Liver (tissue), 8 donors: ENCODE measurements at regions not wholly inside any gene's neighbourhood (a gene's known extent, or its start where the extent isn't known, plus 50 kb on each side); places are given as distances from the start of the nearest gene placed in this dataset.
"Not testable (repeated sequence)": the region's sequence is repeated elsewhere in the genome, so short reads cannot be mapped to it uniquely, and the experiment has no call there.

ENCODE experiments used
- DNase-seq: peaks from one replicate; pipeline ENCODE4 v3.0.0-alpha.2; 2017; ENCODE audit warnings: low spot score
- H3K27ac ChIP-seq, 2 donors: one replicate each; pipeline ENCODE4 v1.7.0; 2013; ENCODE audit warnings: inconsistent platforms in 2 of 2, low read length in 2 of 2, control low read depth in 1 of 2, low read depth in 1 of 2, mild to moderate bottlenecking in 1 of 2
- H3K27me3 ChIP-seq, 4 donors: one replicate each; pipeline versions ENCODE4 v1.6.1 to v1.7.0; 2013; ENCODE audit warnings: low read length in 3 of 4, inconsistent platforms in 1 of 4, mild to moderate bottlenecking in 1 of 4, moderate library complexity in 1 of 4; ENCODE audit not compliant: control insufficient read depth in 4 of 4, insufficient read depth in 4 of 4
- H3K36me3 ChIP-seq, 4 donors: one replicate each; pipeline versions ENCODE4 v1.6.1 to v1.7.0; 2013; ENCODE audit warnings: low read length in 3 of 4, mild to moderate bottlenecking in 3 of 4, low read depth in 1 of 4, moderate library complexity in 1 of 4; ENCODE audit not compliant: control insufficient read depth in 4 of 4, insufficient read depth in 3 of 4
- H3K4me1 ChIP-seq, 4 donors: one replicate each; pipeline versions ENCODE4 v1.6.1 to v1.7.0; 2013; ENCODE audit warnings: low read length in 3 of 4, mild to moderate bottlenecking in 3 of 4, moderate library complexity in 1 of 4; ENCODE audit not compliant: control insufficient read depth in 4 of 4, insufficient read depth in 4 of 4
- H3K4me3 ChIP-seq, 3 donors: one replicate each; pipeline versions ENCODE4 v1.6.1 to v1.7.0; 2013; ENCODE audit warnings: low read length in 3 of 3, control low read depth in 1 of 3, low read depth in 1 of 3, mild to moderate bottlenecking in 1 of 3
- H3K9ac ChIP-seq, 2 donors: one replicate each; pipeline ENCODE4 v1.7.0; 2013; ENCODE audit warnings: low read length in 2 of 2, mild to moderate bottlenecking in 2 of 2, moderate library complexity in 2 of 2, control low read depth in 1 of 2, low read depth in 1 of 2
- H3K9me3 ChIP-seq, 4 donors: one replicate each; pipeline versions ENCODE4 v1.6.1 to v1.7.0; 2013; ENCODE audit warnings: low read length in 3 of 4; ENCODE audit not compliant: control insufficient read depth in 4 of 4
- HNF4A ChIP-seq, 2 donors: conservative IDR thresholded peaks; 2 replicates each; pipeline ENCODE4 v1.6.1; 2016; ENCODE audit warnings: antibody characterized with exemption in 2 of 2, mild to moderate bottlenecking in 2 of 2
- HNF4G ChIP-seq: IDR thresholded peaks from 2 replicates; pipeline ENCODE4 v1.6.1; 2016; ENCODE audit warnings: antibody characterized with exemption
- JUND ChIP-seq, 2 donors: IDR thresholded peaks; 2 replicates each; pipeline ENCODE4 v1.6.1; 2016; ENCODE audit warnings: antibody characterized with exemption in 2 of 2
- NR2F2 ChIP-seq: IDR thresholded peaks from 2 replicates; pipeline ENCODE4 v1.6.1; 2016; ENCODE audit warnings: antibody characterized with exemption
- SP1 ChIP-seq: IDR thresholded peaks from 2 replicates; pipeline ENCODE4 v1.6.1; 2018; ENCODE audit warnings: antibody characterized with exemption, mild to moderate bottlenecking
- YY1 ChIP-seq: IDR thresholded peaks from 2 replicates; pipeline ENCODE4 v1.6.1; 2016; ENCODE audit warnings: antibody characterized with exemption, mild to moderate bottlenecking
- WGBS: extraction: QIAGEN DNeasy Blood & Tissue Kit; methylation state at CpG from one replicate; pipeline ENCODE4 v1.1.7; 2013; 5-methylcytosine and 5-hydroxymethylcytosine counted together
- TF ChIP-seq, protein P1 (sequence below): IDR thresholded peaks from 2 replicates; pipeline ENCODE4 v1.6.1; 2016; ENCODE audit warnings: antibody characterized with exemption
- TF ChIP-seq, protein P2 (sequence below): fragments of 150-350 bp; IDR thresholded peaks from 2 replicates; pipeline ENCODE4 v1.5.1; 2017; ENCODE audit warnings: improper control_type of control experiment, low read depth, low read length; ENCODE audit not compliant: missing input control
- donor health status: healthy.
- donor health status: healthy.
- donor health status: healthy.
- donor health status: healthy.
- donor health status: healthy.

DNA sequence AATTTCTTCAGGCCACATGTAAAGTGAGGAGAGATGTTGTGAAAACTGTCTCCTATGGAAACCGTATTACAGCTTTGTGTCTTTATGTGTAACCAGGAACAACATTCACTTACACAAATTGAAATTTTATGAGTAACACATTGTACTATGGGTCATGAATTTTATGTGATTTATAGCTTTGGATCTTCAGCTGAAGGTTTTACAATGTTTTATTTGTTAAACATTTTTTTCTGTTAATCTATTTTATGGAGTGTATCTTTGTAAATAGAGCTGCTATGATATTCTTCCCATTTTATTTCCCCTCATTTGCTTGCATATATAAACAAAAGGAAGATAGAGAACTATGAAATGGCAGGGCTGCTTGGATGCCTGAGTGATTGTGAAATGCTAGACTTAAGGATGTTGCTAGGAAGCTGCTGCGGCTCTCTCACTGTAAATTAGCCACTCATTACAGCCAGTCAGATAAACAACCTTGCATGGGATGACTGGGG lies 104.5 kb upstream of the PCLO start:
- H3K36me3 ChIP-seq, result no peaks in the 10 kb centered on the region
- no peak for DNase-seq
- TF ChIP-seq SP1 (no peak), HNF4G (no peak)
- TF ChIP-seq, protein P1, sequence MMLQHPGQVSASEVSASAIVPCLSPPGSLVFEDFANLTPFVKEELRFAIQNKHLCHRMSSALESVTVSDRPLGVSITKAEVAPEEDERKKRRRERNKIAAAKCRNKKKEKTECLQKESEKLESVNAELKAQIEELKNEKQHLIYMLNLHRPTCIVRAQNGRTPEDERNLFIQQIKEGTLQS, result no peak
- TF ChIP-seq, protein P2, sequence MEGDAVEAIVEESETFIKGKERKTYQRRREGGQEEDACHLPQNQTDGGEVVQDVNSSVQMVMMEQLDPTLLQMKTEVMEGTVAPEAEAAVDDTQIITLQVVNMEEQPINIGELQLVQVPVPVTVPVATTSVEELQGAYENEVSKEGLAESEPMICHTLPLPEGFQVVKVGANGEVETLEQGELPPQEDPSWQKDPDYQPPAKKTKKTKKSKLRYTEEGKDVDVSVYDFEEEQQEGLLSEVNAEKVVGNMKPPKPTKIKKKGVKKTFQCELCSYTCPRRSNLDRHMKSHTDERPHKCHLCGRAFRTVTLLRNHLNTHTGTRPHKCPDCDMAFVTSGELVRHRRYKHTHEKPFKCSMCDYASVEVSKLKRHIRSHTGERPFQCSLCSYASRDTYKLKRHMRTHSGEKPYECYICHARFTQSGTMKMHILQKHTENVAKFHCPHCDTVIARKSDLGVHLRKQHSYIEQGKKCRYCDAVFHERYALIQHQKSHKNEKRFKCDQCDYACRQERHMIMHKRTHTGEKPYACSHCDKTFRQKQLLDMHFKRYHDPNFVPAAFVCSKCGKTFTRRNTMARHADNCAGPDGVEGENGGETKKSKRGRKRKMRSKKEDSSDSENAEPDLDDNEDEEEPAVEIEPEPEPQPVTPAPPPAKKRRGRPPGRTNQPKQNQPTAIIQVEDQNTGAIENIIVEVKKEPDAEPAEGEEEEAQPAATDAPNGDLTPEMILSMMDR, result no peak
- no peak overlapping the region for H3K9ac ChIP-seq
- H3K4me3 ChIP-seq, result no peak overlapping the region
- no peak overlapping the region for H3K27ac ChIP-seq
- H3K9me3 ChIP-seq, result no peaks in the 10 kb centered on the region
- WGBS, result 48% methylated on average over 2 of the region's 2 CpGs
- no peaks in the 10 kb centered on the region for H3K27me3 ChIP-seq
- H3K4me1 ChIP-seq, result no peaks in the 10 kb centered on the region

DNA sequence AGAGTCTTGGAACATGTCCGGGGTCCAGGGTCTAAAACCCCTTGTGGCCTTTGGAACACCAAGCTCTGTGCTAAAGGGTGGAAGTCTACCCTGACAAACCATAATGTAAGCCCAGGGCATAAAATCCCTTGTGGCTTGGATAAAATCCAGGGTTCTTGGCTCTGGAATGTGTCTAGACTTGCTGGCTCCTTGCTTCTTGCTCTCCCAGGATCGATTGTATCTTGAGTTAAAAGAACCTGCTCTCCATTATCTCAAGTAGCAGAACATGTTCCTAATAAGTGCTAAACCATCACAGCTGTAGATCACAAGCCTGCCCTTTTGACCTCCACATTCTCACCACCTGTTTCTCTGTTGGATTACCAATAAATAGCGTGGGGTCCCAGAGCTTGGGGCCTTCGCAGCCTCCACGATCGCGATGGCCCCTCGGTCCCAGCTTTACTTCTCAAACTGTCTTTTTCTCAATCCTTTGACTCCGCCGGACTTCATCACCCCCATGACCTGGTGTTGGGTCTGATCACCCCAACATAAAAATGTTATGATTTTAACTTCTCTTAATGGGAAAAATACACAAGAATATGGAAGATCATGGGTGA lies 100.9 kb upstream of the PCLO start:
- not testable (repeated sequence) for H3K36me3 ChIP-seq, H3K9me3 ChIP-seq, H3K4me3 ChIP-seq, H3K4me1 ChIP-seq, DNase-seq, H3K27me3 ChIP-seq, H3K27ac ChIP-seq, H3K9ac ChIP-seq
- WGBS, result 82% methylated on average over 10 of the region's 10 CpGs

DNA sequence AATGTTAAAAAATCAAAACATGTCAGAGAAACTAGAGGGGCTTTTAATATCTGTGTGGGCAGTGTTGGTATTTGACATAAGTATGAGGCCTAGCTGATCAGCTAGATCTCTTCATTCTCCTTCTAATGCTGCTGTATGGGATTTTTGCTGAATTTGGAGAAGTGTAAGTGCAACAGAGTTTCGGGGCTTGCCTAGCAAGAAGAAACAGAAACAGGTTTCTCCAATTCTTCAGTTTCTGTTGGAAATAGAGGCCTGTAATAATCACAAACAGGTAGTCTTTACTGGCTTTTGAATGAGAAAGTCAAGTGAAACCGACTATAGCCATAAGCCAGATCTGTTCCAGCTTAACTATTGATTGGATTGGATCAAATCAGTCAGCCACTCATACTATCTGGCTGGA lies 96.4 kb upstream of the PCLO start:
- TF ChIP-seq NR2F2, result no peak
- TF ChIP-seq, protein P2, result no peak
- TF ChIP-seq YY1, result no peak
- TF ChIP-seq HNF4G, result no peak
- Histone ChIP-seq H3K4me1 (no peaks in the 10 kb centered on the region), H3K9ac (no peak overlapping the region), H3K27ac (no peak overlapping the region), H3K27me3 (no peaks in the 10 kb centered on the region), H3K9me3 (no peaks in the 10 kb centered on the region), H3K36me3 (no peaks in the 10 kb centered on the region), H3K4me3 (no peak overlapping the region)
- WGBS, result 74% methylated on average over 2 of the region's 2 CpGs
- DNase-seq, result no peak

DNA sequence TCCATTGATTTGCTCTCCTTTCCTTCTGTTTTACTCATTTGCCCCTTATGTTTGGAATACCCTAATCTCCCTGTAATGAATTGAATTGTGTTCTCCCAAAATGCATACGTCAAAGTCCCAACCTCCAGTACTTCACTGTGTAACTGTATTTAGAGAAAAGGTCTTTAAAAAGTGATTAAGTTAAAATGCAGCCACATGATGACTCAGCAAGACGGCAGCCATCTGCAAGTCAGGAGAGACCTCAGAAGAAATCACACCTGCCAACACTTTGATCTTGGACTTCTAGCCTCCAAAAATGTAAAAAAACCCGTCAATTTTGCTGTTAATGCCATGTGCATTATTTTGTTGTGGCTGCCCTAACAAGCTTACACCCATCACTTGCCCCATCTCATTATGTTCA lies 85.3 kb upstream of the PCLO start:
- 70% methylated on average over 3 of the region's 3 CpGs for WGBS
- no peaks in the 10 kb centered on the region for H3K4me1 ChIP-seq
- no peak for DNase-seq

DNA sequence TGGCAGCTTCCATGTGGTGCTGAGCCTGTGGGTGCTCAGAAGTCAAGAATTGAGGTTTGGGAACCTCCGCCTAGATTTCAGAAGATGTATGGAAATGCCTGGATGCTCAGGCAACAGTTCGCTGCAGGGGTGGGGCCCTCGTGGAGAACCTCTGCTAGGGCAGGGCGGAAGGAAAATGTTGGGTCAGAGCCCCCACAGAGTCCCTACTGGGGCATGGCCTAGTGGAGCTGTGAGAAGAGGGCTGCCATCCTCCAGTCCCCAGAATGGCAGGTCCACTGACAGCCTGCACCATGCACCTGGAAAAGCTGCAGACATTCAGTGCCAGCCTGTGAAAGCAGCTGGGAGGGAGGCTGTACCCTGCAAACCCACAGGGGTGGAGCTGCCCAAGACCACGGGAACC lies 56.5 kb upstream of the PCLO start:
- not testable (repeated sequence) for H3K4me3 ChIP-seq, H3K9ac ChIP-seq, H3K27ac ChIP-seq, H3K36me3 ChIP-seq, DNase-seq, H3K27me3 ChIP-seq, H3K9me3 ChIP-seq, H3K4me1 ChIP-seq
- WGBS, result 71% methylated on average over 5 of the region's 5 CpGs

More for the DNA sequence above, 85.3 kb upstream of the PCLO start:
- no peaks in the 10 kb centered on the region for H3K36me3 ChIP-seq
- no peak overlapping the region for H3K27ac ChIP-seq
- H3K9ac ChIP-seq, result no peak overlapping the region
- H3K27me3 ChIP-seq, result no peaks in the 10 kb centered on the region
- TF ChIP-seq, protein P2, result no peak
- TF ChIP-seq SP1 (no peak), HNF4A (conservative IDR thresholded peaks at IDR 0.05) (no peak), JUND (IDR thresholded peaks at IDR 0.05) (no peak)
- no peaks in the 10 kb centered on the region for H3K9me3 ChIP-seq
- no peak overlapping the region for H3K4me3 ChIP-seq
